ENCODE measurements at regions not wholly inside any gene's neighbourhood (a gene's known extent, or its start where the extent isn't known, plus 50 kb on each side); places are given as distances from the start of the nearest gene placed in this dataset.

GRCh38 chr9:13487498-13487897 lies 208.0 kb upstream of the MPDZ start:
- no peaks in the 10 kb centered on the region for H3K27me3 Mint-ChIP-seq (ENCODE audit: low read depth)
- Histone ChIP-seq H3K9me3 (ENCODE audit: control insufficient read depth, low read depth, low read length) (no peaks in the 10 kb centered on the region), H2AFZ (ENCODE audit: low read length) (no peak overlapping the region), H4K91ac (ENCODE audit: insufficient read length, low read depth, low read length) (no peak overlapping the region), H2AK5ac (ENCODE audit: insufficient read length, low read length) (no peak overlapping the region), H3K4me1 (ENCODE audit: insufficient read depth, low read length) (peaks cover 8% of the 10 kb centered on the region), H3K23me2 (ENCODE audit: insufficient read length, low read depth, low read length, poor library complexity, severe bottlenecking) (no peaks in the 10 kb centered on the region), H3K14ac (ENCODE audit: insufficient read depth, low read length) (no peak overlapping the region), H3K27ac (ENCODE audit: insufficient read length, low read depth, low read length) (no peak overlapping the region), H3K79me2 (ENCODE audit: insufficient read depth, low read length) (no peaks in the 10 kb centered on the region), H3K9ac (ENCODE audit: extremely low read depth, insufficient read length, low read length) (no peak overlapping the region), H2BK20ac (ENCODE audit: low read depth, low read length, poor library complexity, severe bottlenecking) (no peak overlapping the region), H4K20me1 (ENCODE audit: control insufficient read depth, insufficient read depth, insufficient read length) (no peaks in the 10 kb centered on the region), H3K56ac (ENCODE audit: insufficient read length, low read depth, low read length) (no peak overlapping the region), H2BK5ac (ENCODE audit: insufficient read length, low read length) (no peak overlapping the region), H3K27me3 (ENCODE audit: insufficient read depth, low read length) (no peaks in the 10 kb centered on the region), H4K8ac (replicated peaks; ENCODE audit: insufficient read length, low read depth, low read length) (no peak overlapping the region), H3K23ac (ENCODE audit: insufficient read length, low read depth, low read length) (no peak overlapping the region), H3T11ph (ENCODE audit: low read length) (no peak overlapping the region), H3K18ac (ENCODE audit: insufficient read length, low read depth, low read length) (no peak overlapping the region), H2BK15ac (ENCODE audit: low read depth, low read length) (no peak overlapping the region), H3K4ac (ENCODE audit: low read depth, low read length) (no peak overlapping the region), H4K5ac (ENCODE audit: insufficient read length, low read depth, low read length) (no peak overlapping the region), H3K4me2 (ENCODE audit: insufficient read depth, insufficient read length, low read length) (no peak overlapping the region), H3K79me1 (ENCODE audit: insufficient read depth, low read depth, low read length, poor library complexity, severe bottlenecking) (no peaks in the 10 kb centered on the region), H2BK120ac (ENCODE audit: low read depth, low read length, poor library complexity, severe bottlenecking) (no peak overlapping the region), H2BK12ac (ENCODE audit: insufficient read length, low read depth, low read length) (no peak overlapping the region)
- DNase-seq = no peak
- TF ChIP-seq, protein P1, sequence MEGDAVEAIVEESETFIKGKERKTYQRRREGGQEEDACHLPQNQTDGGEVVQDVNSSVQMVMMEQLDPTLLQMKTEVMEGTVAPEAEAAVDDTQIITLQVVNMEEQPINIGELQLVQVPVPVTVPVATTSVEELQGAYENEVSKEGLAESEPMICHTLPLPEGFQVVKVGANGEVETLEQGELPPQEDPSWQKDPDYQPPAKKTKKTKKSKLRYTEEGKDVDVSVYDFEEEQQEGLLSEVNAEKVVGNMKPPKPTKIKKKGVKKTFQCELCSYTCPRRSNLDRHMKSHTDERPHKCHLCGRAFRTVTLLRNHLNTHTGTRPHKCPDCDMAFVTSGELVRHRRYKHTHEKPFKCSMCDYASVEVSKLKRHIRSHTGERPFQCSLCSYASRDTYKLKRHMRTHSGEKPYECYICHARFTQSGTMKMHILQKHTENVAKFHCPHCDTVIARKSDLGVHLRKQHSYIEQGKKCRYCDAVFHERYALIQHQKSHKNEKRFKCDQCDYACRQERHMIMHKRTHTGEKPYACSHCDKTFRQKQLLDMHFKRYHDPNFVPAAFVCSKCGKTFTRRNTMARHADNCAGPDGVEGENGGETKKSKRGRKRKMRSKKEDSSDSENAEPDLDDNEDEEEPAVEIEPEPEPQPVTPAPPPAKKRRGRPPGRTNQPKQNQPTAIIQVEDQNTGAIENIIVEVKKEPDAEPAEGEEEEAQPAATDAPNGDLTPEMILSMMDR (conservative IDR thresholded peaks at IDR 0.05) = no peak
- H3K27ac Mint-ChIP-seq = no peak overlapping the region
- WGBS (ENCODE audit: extremely low coverage, insufficient read length, low lambda C conversion rate) = no CpG with 5 or more reads among the region's 2 CpGs
- no peaks in the 10 kb centered on the region; a peak in 1 of 5 replicates for H3K9me3 Mint-ChIP-seq
- H3K36me3 Mint-ChIP-seq (ENCODE audit: insufficient read depth in 1 of 3, low read depth in 3 of 3) = no peaks in the 10 kb centered on the region
- H3K4me1 Mint-ChIP-seq = peaks cover 40 to 48% of the 10 kb centered on the region in 2 experiments
- H3K4me3 Mint-ChIP-seq = no peak overlapping the region
